Esophagus (tissue), 2 donors: ENCODE measurements at regions not wholly inside any gene's neighbourhood (a gene's known extent, or its start where the extent isn't known, plus 50 kb on each side); places are given as distances from the start of the nearest gene placed in this dataset.

Experiments
- H3K27ac ChIP-seq, 2 donors: one replicate each; pipeline ENCODE4 v1.5.1; 2013; ENCODE audit warnings: low read depth in 2 of 2, mild to moderate bottlenecking in 2 of 2, inconsistent platforms in 1 of 2, low read length in 1 of 2, moderate library complexity in 1 of 2
- H3K27me3 ChIP-seq, 2 donors: one replicate each; pipeline ENCODE4 v1.6.1; 2013; ENCODE audit warnings: low read length in 2 of 2, control low read depth in 1 of 2, mild to moderate bottlenecking in 1 of 2; ENCODE audit not compliant: insufficient read depth in 2 of 2, control insufficient read depth in 1 of 2
- H3K36me3 ChIP-seq, 2 donors: one replicate each; pipeline ENCODE4 v1.6.1; 2013; ENCODE audit warnings: low read length in 1 of 2; ENCODE audit not compliant: control insufficient read depth in 2 of 2, insufficient read depth in 2 of 2
- H3K4me1 ChIP-seq, 2 donors: one replicate each; pipeline ENCODE4 v1.6.1; 2013; ENCODE audit warnings: low read length in 1 of 2; ENCODE audit not compliant: control insufficient read depth in 2 of 2, insufficient read depth in 2 of 2
- H3K4me3 ChIP-seq, 2 donors: one replicate each; pipeline ENCODE4 v1.5.1; 2013; ENCODE audit warnings: low read length in 2 of 2, mild to moderate bottlenecking in 2 of 2, low read depth in 1 of 2, moderate library complexity in 1 of 2
- H3K9me3 ChIP-seq, 2 donors: one replicate each; pipeline ENCODE4 v1.6.1; 2013; ENCODE audit warnings: mild to moderate bottlenecking in 2 of 2, low read depth in 1 of 2, low read length in 1 of 2, moderate library complexity in 1 of 2; ENCODE audit not compliant: control insufficient read depth in 2 of 2, insufficient read depth in 1 of 2
- WGBS, 2 donors: extraction: QIAGEN DNeasy Blood & Tissue Kit; methylation state at CpG; one replicate each; pipeline ENCODE4 v1.1.7; 2013; 5-methylcytosine and 5-hydroxymethylcytosine counted together
- donor health status: healthy with polysubstance abuse.
- donor health status: Bipolar disorder and iron deficiency.

DNA sequence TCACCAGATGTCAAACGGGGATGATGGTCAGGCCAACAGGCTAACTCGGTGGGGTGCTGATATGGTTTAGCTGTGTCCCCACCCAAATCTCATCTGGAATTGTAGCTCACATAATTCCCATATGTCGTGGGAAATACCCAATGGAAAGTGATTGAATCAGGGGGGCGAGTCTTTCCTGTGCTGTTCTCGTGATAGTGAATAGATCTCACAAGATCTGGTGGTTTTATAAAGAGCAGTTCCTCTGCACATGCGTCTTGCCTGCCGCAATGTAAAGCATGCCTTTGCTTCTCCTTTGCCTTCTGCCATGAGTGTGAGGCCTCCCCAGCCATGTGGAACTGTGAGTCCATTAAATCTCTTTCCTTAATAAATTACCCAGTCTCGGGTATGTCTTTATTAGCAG is 74.4 kb upstream of the YWHAQ start:
- H3K9me3 ChIP-seq: peaks cover 0 to 4% of the 10 kb centered on the region in 2 donors

DNA sequence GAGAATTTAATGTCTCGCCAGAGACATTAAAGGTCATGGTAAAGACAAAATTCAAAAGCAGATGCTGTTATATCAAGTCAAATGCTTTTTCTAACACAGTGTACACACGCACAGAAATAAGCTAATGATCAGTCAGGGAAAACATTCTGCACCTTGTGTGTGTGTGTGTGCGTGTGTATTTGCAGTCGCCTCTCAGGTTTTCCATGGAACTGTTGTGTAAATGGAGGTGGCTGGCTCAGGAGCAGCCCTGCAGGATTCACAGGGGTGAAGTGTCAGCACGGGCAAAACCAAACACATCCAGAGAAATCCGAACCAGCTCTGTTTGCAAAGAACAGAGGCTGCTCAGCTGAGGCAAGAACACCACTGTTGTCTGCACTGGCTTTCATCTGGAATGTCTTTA is 76.2 kb upstream of the YWHAQ start:
- H3K36me3 ChIP-seq: no peaks in the 10 kb centered on the region
- no peak overlapping the region for H3K4me3 ChIP-seq
- H3K4me1 ChIP-seq: peaks cover 0 to 7% of the 10 kb centered on the region in 2 donors
- H3K9me3 ChIP-seq: peaks cover 0 to 4% of the 10 kb centered on the region in 2 donors
- 74 to 82% methylated on average over 6 of the region's 6 CpGs for WGBS, 2 donors
- no peaks in the 10 kb centered on the region for H3K27me3 ChIP-seq
- H3K27ac ChIP-seq: no peak overlapping the region

More for the DNA sequence above, 74.4 kb upstream of the YWHAQ start:
- H3K27ac ChIP-seq: no peak overlapping the region
- H3K27me3 ChIP-seq: no peaks in the 10 kb centered on the region
- WGBS, 2 donors: 87 to 91% methylated on average over 8 of the region's 8 CpGs
- peaks cover 0 to 7% of the 10 kb centered on the region in 2 donors for H3K4me1 ChIP-seq
- no peak overlapping the region for H3K4me3 ChIP-seq
- H3K36me3 ChIP-seq: no peaks in the 10 kb centered on the region

DNA sequence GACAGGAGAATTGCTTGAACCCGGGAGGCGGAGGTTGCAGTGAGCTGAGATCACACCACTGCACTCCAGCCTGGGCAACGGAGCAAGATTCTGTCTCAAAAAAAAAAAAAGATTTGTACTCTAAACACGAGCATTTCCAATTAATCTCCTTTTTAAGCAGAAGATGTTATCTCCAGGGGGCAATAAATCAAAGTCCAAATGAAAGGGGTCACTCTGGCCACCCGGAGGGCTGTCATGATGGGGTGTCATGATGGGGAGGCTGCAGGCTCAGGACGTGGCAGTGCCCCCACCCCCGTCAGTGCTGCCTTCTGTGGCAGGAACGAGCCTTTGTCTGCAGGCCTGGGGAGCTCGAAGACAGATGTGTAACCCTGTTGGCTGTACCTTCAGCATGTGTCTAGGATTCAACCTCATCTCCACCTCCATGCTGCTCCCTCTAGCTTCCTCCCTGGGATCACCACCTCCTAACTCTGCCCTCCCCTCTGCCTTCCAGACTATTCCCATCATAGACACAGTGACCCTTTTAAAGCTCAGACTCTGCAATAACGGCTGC is 76.9 kb upstream of the YWHAQ start:
- H3K36me3 ChIP-seq: no peaks in the 10 kb centered on the region
- peaks cover 0 to 4% of the 10 kb centered on the region in 2 donors for H3K9me3 ChIP-seq
- peaks cover 0 to 7% of the 10 kb centered on the region in 2 donors for H3K4me1 ChIP-seq
- H3K27ac ChIP-seq: no peak overlapping the region
- no peak overlapping the region for H3K4me3 ChIP-seq
- no peaks in the 10 kb centered on the region for H3K27me3 ChIP-seq
- WGBS, 2 donors: 75 to 85% methylated on average over 10 of the region's 10 CpGs

GRCh38 chr2:9708683-9709538 is 78.1 kb upstream of the YWHAQ start:
- no peaks in the 10 kb centered on the region for H3K27me3 ChIP-seq
- 77 to 78% methylated on average over 15 of the region's 15 CpGs for WGBS, 2 donors
- peaks cover 0 to 4% of the 10 kb centered on the region in 2 donors for H3K9me3 ChIP-seq

GRCh38 chr2:9709539-9710285 is 78.9 kb upstream of the YWHAQ start:
- H3K4me3 ChIP-seq: no peak overlapping the region
- WGBS, 2 donors: 86 to 91% methylated on average over 11 of the region's 11 CpGs

More at GRCh38 chr2:9708683-9709538, 78.1 kb upstream of the YWHAQ start:
- H3K4me3 ChIP-seq: no peak overlapping the region
- no peaks in the 10 kb centered on the region for H3K4me1 ChIP-seq
- H3K27ac ChIP-seq: no peak overlapping the region
- no peaks in the 10 kb centered on the region for H3K36me3 ChIP-seq

DNA sequence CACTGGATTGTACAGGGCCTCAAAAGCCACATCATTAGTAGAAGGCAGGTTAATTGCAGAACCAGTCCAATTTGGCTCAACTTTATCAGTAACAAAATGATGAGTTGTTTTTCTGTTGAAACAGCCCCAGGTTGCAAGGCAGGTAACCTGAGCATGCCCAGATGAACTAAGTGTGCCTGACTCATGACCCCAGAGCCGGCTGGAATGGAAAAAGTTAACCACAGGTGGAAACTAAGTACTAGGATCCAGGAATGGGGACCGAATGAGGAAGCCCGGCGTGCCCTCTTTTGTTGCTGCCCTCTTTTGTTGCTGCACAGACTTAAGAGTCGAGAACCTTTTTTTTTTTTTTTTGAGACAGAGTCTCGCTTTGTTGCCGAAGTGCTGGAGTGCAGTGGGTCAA is 79.5 kb upstream of the YWHAQ start:
- 82 to 91% methylated on average over 7 of the region's 7 CpGs for WGBS, 2 donors
- Histone ChIP-seq H3K36me3 (no peaks in the 10 kb centered on the region), H3K9me3 (peaks cover 0 to 4% of the 10 kb centered on the region in 2 donors), H3K27ac (no peak overlapping the region), H3K27me3 (no peaks in the 10 kb centered on the region), H3K4me1 (no peaks in the 10 kb centered on the region), H3K4me3 (no peak overlapping the region)

More at GRCh38 chr2:9709539-9710285, 78.9 kb upstream of the YWHAQ start:
- Histone ChIP-seq H3K27ac (no peak overlapping the region), H3K27me3 (no peaks in the 10 kb centered on the region), H3K36me3 (no peaks in the 10 kb centered on the region), H3K9me3 (peaks cover 0 to 4% of the 10 kb centered on the region in 2 donors), H3K4me1 (no peaks in the 10 kb centered on the region)

DNA sequence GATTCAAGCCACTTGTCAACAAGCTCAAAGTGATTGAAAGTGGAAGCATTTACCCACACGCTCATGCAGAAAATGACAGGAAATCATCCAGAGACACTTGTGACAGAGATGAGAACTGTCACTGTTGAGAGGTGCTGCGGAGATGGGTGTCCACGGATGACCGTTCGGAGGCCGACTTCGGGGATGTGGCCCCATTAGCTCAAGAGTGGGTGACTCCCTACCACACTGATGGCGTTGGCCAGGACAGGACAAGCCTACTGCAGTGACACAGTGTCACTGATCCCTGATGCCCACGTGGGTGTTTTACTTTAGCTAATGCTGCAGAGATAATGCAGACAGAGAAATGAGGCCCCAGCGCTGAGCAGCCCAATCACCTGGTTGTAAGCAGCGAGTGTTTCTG is 81.5 kb upstream of the YWHAQ start:
- Histone ChIP-seq H3K36me3 (no peaks in the 10 kb centered on the region), H3K27ac (no peak overlapping the region), H3K27me3 (no peaks in the 10 kb centered on the region), H3K9me3 (peaks cover 0 to 4% of the 10 kb centered on the region in 2 donors), H3K4me3 (no peak overlapping the region), H3K4me1 (no peaks in the 10 kb centered on the region)
- WGBS, 2 donors: 68 to 79% methylated on average over 11 of the region's 11 CpGs

- Histone ChIP-seq H3K27me3 (no peaks in the 10 kb centered on the region), H3K27ac (no peak overlapping the region)
These were observed 83.9 kb upstream of the YWHAQ start for GRCh38 chr2:9714630-9715214.

GRCh38 chr2:9715238-9715637 is 84.4 kb upstream of the YWHAQ start:
- H3K36me3 ChIP-seq: no peaks in the 10 kb centered on the region
- H3K27me3 ChIP-seq: no peaks in the 10 kb centered on the region
- no peak overlapping the region for H3K27ac ChIP-seq
- no peak overlapping the region for H3K4me3 ChIP-seq
- 83% methylated on average over 6 of the region's 6 CpGs for WGBS, 2 donors
- H3K4me1 ChIP-seq: no peaks in the 10 kb centered on the region
- no peaks in the 10 kb centered on the region for H3K9me3 ChIP-seq

More at GRCh38 chr2:9714630-9715214, 83.9 kb upstream of the YWHAQ start:
- 87 to 91% methylated on average over 14 of the region's 14 CpGs for WGBS, 2 donors
- Histone ChIP-seq H3K4me1 (no peaks in the 10 kb centered on the region), H3K9me3 (no peaks in the 10 kb centered on the region), H3K36me3 (no peaks in the 10 kb centered on the region), H3K4me3 (no peak overlapping the region)
